ENCODE measurements at regions not wholly inside any gene's neighbourhood (a gene's known extent, or its start where the extent isn't known, plus 50 kb on each side); places are given as distances from the start of the nearest gene placed in this dataset.

DNA sequence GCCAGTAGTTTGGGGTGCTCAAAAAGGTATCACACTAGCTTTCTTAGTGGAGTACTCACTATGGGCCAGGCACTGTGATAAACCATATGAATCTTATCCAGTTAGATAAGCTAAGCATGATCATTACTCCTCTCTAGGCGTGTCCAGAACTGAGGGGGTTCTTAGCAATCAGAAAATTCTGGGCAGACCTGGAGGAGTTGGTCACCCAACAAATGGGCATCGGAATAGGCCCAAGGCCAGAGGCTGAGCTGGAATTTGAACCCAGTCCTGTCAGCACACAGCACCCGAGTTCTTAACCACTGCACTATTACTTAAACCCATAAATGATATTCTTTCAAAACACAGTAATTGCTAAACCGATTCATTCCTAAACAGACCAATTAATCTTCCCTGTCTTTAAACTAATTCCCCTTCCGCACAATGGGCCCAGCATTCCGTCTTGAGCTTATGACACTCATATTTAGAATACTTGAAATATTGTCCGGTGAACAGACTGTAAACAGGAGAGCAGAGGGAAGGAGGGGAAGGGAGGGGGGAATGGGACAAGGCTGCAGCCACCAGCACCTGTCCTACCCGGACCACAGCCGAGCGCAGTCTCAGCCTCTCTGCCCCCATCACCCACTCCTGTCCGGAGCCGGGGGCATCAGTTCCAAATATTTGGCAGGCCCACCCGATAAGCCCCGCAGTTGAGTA lies 113.0 kb upstream of the GADD45A start:
- TF ChIP-seq POLR2A (IDR thresholded peaks at IDR 0.05), result no peak
- no peak for TF ChIP-seq POLR2AphosphoS5 (IDR thresholded peaks at IDR 0.05)
- TF ChIP-seq, protein P1, sequence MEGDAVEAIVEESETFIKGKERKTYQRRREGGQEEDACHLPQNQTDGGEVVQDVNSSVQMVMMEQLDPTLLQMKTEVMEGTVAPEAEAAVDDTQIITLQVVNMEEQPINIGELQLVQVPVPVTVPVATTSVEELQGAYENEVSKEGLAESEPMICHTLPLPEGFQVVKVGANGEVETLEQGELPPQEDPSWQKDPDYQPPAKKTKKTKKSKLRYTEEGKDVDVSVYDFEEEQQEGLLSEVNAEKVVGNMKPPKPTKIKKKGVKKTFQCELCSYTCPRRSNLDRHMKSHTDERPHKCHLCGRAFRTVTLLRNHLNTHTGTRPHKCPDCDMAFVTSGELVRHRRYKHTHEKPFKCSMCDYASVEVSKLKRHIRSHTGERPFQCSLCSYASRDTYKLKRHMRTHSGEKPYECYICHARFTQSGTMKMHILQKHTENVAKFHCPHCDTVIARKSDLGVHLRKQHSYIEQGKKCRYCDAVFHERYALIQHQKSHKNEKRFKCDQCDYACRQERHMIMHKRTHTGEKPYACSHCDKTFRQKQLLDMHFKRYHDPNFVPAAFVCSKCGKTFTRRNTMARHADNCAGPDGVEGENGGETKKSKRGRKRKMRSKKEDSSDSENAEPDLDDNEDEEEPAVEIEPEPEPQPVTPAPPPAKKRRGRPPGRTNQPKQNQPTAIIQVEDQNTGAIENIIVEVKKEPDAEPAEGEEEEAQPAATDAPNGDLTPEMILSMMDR (IDR thresholded peaks at IDR 0.05), result no peak

DNA sequence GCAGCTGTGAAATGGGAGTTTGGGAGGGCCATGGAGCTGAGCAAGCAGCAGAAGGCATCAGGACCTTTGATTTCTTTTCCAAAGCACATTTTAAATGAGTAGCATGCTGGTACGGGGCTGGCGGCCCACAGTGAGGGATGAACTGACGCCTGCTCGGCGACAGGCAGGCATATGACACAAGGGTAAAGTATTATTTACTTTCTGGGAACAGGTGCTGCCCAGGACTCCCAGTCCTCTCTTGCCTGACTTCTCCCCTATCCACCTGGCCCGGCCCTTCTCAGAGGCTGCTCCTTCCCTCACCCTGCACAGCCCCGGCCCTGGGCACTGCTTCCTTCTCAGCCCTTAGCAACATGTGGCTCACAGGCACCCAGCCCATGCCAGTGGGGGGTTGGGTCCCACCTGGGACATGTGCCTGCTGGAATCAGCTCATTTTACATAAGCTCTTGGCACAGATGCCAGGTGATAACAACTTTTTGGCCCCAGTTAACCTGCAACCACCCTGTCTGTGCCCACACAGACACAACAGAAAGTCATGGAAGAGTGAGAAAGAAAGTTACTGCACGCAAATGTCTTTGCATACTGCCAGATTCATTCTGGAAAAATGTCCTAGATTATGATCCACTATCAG lies 112.3 kb upstream of the GADD45A start:
- no peak overlapping the region for H3K4me3 ChIP-seq
- no peak for DNase-seq (ENCODE audit: low spot score in 2 of 2)
- no peaks in the 10 kb centered on the region for H3K36me3 ChIP-seq
- H3K4me1 ChIP-seq, result no peaks in the 10 kb centered on the region
- intact Hi-C loops (cut with DNase I; ENCODE audit: low total_unique reads), result no loop called here
- no peak for TF ChIP-seq POLR2AphosphoS5 (IDR thresholded peaks at IDR 0.05)
- no peaks in the 10 kb centered on the region for H3K27me3 ChIP-seq
- H3K27ac ChIP-seq, result peak overlapping the region in 1 of 2 donors; percentile 41
- H3K9me3 ChIP-seq, result no peaks in the 10 kb centered on the region

More for the DNA sequence above, 113.0 kb upstream of the GADD45A start:
- H3K27me3 ChIP-seq, result no peaks in the 10 kb centered on the region
- intact Hi-C loops (cut with DNase I; ENCODE audit: low total_unique reads), result no loop called here
- no peaks in the 10 kb centered on the region for H3K36me3 ChIP-seq
- no peaks in the 10 kb centered on the region for H3K9me3 ChIP-seq
- DNase-seq (ENCODE audit: low spot score in 2 of 2), result no peak
- no peaks in the 10 kb centered on the region for H3K4me1 ChIP-seq
- H3K4me3 ChIP-seq, result no peak overlapping the region
- H3K27ac ChIP-seq, result peak overlapping the region in 1 of 2 donors; percentile 41

DNA sequence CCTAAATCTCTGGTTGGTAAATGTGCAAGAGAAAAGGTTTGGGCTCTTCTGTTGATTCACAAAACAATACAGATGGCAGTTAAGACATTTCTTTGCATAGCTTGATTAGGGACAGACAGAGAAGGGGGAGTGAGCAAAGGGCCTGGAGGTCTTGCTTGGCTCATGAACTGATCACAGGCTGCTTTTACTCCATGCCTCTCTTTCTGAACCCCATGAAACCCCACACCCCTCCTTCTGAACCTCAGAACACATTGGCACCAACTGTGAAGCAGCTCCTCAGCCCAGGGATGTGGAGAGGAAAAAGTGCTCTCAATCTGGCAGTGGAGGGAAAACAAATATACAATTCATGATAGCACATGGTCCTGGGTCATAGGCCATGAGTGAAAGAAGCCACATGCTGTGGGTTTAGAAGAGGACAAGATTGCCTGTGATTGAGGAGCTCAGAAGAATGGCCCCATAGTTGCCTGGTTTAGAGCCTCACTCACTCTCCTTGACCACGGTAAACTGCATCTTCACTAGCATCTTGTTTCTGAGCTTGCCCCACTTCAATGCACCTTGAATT lies 111.6 kb upstream of the GADD45A start:
- no peak overlapping the region for H3K27ac ChIP-seq
- intact Hi-C loops (cut with DNase I; ENCODE audit: low total_unique reads), result no loop called here

DNA sequence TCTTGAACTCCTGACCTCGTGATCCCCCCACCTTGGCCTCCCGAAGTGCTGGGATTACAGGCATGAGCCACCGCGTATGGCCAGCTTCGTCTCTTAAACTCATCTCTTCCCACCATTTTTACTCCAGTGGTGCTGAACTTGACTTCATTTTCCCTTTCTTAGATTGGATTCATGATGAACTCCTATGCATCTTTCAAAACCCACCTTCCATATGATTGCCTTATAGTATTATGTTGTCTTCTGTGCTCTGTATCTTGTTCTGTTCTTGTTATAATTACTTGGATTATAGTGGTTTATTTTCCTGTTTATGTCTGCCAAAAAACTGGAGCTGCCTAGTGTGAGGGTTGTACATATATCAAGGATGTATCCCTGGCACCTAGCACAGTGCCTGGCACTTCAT lies 110.8 kb upstream of the GADD45A start:
- intact Hi-C loops (cut with DNase I; ENCODE audit: low total_unique reads), result no loop called here
- Histone ChIP-seq H3K9me3 (no peaks in the 10 kb centered on the region), H3K27ac (no peak overlapping the region), H3K36me3 (no peaks in the 10 kb centered on the region), H3K27me3 (no peaks in the 10 kb centered on the region), H3K4me3 (no peak overlapping the region), H3K4me1 (no peaks in the 10 kb centered on the region)
- no peak for DNase-seq (ENCODE audit: low spot score in 2 of 2)
- TF ChIP-seq, protein P1 (IDR thresholded peaks at IDR 0.05), result no peak
- TF ChIP-seq POLR2AphosphoS5 (IDR thresholded peaks at IDR 0.05), result no peak
- TF ChIP-seq POLR2A (IDR thresholded peaks at IDR 0.05), result no peak

More for the DNA sequence above, 111.6 kb upstream of the GADD45A start:
- Histone ChIP-seq H3K4me3 (no peak overlapping the region), H3K36me3 (no peaks in the 10 kb centered on the region), H3K4me1 (no peaks in the 10 kb centered on the region), H3K27me3 (no peaks in the 10 kb centered on the region), H3K9me3 (no peaks in the 10 kb centered on the region)
- no peak for DNase-seq (ENCODE audit: low spot score in 2 of 2)
- TF ChIP-seq POLR2AphosphoS5 (IDR thresholded peaks at IDR 0.05), result no peak
- no peak for TF ChIP-seq POLR2A (IDR thresholded peaks at IDR 0.05)
- TF ChIP-seq, protein P1 (IDR thresholded peaks at IDR 0.05), result no peak

DNA sequence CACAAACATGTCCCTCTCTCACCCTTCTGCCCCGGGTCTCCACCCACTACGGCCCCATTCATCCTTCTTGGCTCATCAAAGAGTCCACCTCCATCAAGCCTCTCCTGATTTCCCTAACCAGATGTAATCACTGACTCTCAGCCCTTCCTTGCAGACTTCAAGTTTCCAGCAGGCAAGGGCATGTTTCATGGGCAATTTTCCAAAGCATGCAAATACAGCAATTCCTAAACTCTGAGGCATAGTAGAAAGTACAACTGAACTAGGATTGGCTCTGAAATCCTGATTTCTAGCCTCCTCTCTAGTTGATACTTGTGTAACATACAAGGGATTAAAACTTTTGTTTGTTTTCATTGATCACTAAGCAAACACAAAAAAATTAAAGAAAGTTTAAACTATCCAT lies 109.1 kb upstream of the GADD45A start:
- peak in 1 of 2 donors; percentile 45 for DNase-seq (ENCODE audit: low spot score in 2 of 2)
- no peaks in the 10 kb centered on the region for H3K36me3 ChIP-seq
- no peak overlapping the region for H3K4me3 ChIP-seq
- H3K27ac ChIP-seq, result no peak overlapping the region
- H3K9me3 ChIP-seq, result no peaks in the 10 kb centered on the region
- intact Hi-C loops (cut with DNase I; ENCODE audit: low total_unique reads), result no loop called here
- no peaks in the 10 kb centered on the region for H3K4me1 ChIP-seq
- TF ChIP-seq, protein P1 (IDR thresholded peaks at IDR 0.05), result no peak
- TF ChIP-seq POLR2AphosphoS5 (IDR thresholded peaks at IDR 0.05) (no peak), POLR2A (IDR thresholded peaks at IDR 0.05) (no peak)
- no peaks in the 10 kb centered on the region for H3K27me3 ChIP-seq

Measured in breast epithelium (tissue), 4 donors.